ENCODE measurements at regions not wholly inside any gene's neighbourhood (a gene's known extent, or its start where the extent isn't known, plus 50 kb on each side); places are given as distances from the start of the nearest gene placed in this dataset.

DNA sequence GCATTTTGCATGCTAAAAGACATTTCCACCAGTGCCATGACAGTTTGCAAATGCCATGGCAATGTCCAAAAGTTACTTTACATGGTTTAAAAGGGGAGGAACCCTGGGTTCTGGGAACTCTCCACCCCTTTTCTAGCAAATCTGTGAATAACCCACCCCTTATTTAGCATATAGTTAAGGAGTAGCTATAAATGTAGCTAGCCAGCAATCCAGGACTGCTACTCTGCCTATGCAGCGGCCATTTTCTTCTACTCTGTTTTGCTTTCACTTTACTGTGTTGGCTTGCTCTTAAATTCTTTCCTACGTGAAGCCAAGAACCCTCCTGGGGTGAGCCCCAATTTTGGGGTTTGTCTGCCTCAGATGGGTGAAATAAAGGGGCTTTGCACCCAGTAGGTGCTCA, 141.0 kb downstream of the PTPN11 start:
- in situ Hi-C loops (cut with MboI; ENCODE audit: low pct_unique_long_range_greater_than_20kb, low sequenced_read_pairs, unreplicated experiment) = no loop called here
- TF ChIP-seq, protein P1, sequence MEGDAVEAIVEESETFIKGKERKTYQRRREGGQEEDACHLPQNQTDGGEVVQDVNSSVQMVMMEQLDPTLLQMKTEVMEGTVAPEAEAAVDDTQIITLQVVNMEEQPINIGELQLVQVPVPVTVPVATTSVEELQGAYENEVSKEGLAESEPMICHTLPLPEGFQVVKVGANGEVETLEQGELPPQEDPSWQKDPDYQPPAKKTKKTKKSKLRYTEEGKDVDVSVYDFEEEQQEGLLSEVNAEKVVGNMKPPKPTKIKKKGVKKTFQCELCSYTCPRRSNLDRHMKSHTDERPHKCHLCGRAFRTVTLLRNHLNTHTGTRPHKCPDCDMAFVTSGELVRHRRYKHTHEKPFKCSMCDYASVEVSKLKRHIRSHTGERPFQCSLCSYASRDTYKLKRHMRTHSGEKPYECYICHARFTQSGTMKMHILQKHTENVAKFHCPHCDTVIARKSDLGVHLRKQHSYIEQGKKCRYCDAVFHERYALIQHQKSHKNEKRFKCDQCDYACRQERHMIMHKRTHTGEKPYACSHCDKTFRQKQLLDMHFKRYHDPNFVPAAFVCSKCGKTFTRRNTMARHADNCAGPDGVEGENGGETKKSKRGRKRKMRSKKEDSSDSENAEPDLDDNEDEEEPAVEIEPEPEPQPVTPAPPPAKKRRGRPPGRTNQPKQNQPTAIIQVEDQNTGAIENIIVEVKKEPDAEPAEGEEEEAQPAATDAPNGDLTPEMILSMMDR (IDR thresholded peaks at IDR 0.05; ENCODE audit: extremely low read depth, insufficient read depth, missing control alignments) = no peak
- DNase-seq (ENCODE audit: low spot score) = no peak

DNA sequence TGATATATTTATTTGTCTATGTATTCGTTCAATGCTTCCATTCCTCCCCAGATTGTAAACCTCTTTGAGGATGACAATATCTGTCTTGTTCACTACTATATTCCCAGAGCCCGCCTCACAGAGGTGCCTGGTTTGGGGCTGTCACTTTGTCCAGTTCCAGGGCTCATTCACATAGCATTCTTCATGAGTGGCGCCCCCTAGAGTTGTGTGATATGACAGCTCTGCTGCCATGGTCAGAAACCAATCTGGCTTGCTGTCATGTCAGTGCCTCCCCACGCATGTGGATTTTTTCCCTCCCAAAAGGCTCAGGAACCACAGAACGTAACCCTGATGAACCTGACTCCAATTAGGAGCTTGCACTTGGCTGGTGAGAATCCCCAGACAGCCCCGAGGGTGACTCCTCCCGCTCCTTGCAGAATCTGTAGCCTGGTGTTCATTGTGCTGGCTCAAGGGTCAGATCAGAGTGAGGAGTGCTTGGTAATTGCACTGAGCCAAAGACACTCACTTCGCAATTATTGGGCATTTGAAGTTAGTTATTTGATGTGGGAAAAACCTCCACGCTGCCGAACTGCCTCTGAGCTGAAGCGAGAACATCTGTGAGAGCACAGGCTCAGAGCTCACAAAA, 145.5 kb downstream of the PTPN11 start:
- DNase-seq (ENCODE audit: low spot score) = no peak
- TF ChIP-seq, protein P1 (IDR thresholded peaks at IDR 0.05; ENCODE audit: extremely low read depth, insufficient read depth, missing control alignments) = peak; percentile 18
- in situ Hi-C loops (cut with MboI; ENCODE audit: low pct_unique_long_range_greater_than_20kb, low sequenced_read_pairs, unreplicated experiment) = no loop called here

DNA sequence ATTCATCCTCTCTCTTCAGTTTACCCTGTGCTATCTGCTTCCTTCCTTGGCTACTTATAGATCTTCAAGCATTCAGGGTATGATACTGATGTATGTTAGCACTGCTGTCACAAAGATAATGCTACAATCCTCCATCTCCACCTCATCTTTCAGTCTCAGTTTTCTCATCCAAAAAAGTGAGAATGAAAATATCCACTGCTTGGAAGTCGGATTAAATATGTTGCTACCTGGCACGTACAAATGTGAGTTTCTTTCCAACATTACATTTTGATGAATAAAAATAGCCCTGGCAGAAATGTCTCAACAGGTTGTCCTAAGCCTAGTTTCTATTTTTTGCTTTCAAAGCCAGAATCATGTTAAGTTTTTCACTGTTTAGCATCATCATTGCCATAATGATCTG, 149.9 kb downstream of the PTPN11 start:
- in situ Hi-C loops (cut with MboI; ENCODE audit: low pct_unique_long_range_greater_than_20kb, low sequenced_read_pairs, unreplicated experiment) = no loop called here
- TF ChIP-seq, protein P1 (IDR thresholded peaks at IDR 0.05; ENCODE audit: extremely low read depth, insufficient read depth, missing control alignments) = no peak
- no peak for DNase-seq (ENCODE audit: low spot score)

DNA sequence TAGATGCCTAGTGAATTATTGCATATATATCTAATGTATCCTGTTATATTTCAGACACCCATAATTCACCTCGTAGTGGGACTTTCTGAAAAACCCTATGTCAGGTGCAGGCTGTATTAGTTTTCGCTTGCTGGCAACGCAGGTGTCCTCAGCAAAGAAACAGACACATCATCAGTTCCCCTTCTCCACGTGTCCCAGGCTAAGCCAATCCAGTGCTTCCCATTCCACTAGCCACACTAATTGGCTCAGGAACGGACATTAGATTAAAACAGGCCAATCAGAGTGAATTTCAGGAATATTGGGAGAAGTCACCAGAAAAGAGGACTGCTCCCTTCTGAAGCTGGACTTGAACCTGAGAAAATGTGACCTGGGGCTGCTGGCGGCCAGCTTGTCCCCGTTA, 151.3 kb downstream of the PTPN11 start:
- in situ Hi-C loops (cut with MboI; ENCODE audit: low pct_unique_long_range_greater_than_20kb, low sequenced_read_pairs, unreplicated experiment) = no loop called here
- DNase-seq (ENCODE audit: low spot score) = no peak
- TF ChIP-seq, protein P1 (IDR thresholded peaks at IDR 0.05; ENCODE audit: extremely low read depth, insufficient read depth, missing control alignments) = no peak

DNA sequence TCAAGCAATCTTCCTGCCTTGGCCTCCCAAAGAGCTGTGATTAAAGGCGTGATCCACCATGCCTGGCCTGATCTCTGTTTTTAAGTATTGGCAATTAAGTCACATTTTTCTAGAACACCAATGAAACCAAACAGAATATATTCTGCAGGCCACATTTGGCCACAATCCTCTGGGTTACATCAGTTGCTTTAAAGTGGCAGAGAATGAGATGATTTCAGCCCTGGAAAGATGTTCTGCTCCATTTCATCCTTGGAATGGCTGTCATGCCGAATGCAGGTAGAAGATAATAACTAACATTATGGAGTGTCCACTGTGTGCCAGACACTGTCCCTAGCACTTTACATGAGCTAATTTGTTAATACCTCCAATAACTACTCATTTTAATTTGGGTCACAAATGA, 154.4 kb downstream of the PTPN11 start:
- TF ChIP-seq, protein P1 (IDR thresholded peaks at IDR 0.05; ENCODE audit: extremely low read depth, insufficient read depth, missing control alignments) = no peak
- in situ Hi-C loops (cut with MboI; ENCODE audit: low pct_unique_long_range_greater_than_20kb, low sequenced_read_pairs, unreplicated experiment) = no loop called here
- no peak for DNase-seq (ENCODE audit: low spot score)

DNA sequence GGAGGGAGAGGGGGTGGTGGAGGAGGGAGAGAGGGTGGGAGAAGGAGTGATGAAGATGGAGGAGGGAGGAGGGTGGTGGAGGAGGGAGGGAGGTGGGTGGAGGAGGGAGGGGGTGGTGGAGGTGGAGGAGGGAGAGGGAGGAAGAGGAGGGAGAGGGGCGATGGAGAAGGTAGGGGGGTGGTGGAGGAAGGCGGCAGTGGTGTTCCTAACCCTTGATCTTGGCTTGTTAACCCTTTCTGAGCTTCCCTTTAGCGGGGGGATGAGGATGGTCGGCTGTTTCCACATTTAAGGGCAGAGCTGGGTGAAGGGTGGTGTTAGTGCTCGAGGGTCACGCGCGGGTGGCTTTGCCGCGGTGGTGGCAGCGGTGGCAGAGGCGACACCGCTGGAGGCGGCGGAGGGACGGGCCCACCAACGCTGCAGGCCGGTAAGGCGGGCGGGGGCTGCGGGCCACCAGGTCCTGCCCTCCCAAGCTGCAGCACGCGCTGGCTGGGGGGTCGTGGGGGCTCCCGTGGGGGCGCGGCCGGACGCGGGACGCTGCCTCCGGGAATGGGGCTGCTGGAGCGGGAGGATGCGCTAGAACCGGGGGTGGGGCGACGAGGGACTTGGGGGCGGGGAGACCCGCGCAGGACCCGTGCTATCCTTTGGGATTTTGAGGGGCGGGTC, 156.3 kb downstream of the PTPN11 start:
- in situ Hi-C loops (cut with MboI; ENCODE audit: low pct_unique_long_range_greater_than_20kb, low sequenced_read_pairs, unreplicated experiment) = no loop called here
- TF ChIP-seq, protein P1 (IDR thresholded peaks at IDR 0.05; ENCODE audit: extremely low read depth, insufficient read depth, missing control alignments) = no peak
- no peak for DNase-seq (ENCODE audit: low spot score)

Data from GM13977 (cell line).